G401 (cell line): ENCODE measurements at regions not wholly inside any gene's neighbourhood (a gene's known extent, or its start where the extent isn't known, plus 50 kb on each side); places are given as distances from the start of the nearest gene placed in this dataset.

Source experiments
- DNase-seq: peaks from one replicate; pipeline ENCODE4 v3.0.0-alpha.2; 2015; ENCODE audit warnings: low spot score
- in situ Hi-C: cut with HindIII; loops from 2 replicates; pipeline ENCODE4 v1.10.0; 2016; ENCODE audit warnings: low sequenced_read_pairs, mixed read lengths

- in situ Hi-C loops, result no loop called here
- DNase-seq, result no peak
Measured at GRCh38 chr20:21867811-21868210, 162.3 kb downstream of the PAX1 start.

- no peak for DNase-seq
- in situ Hi-C loops, result no loop called here
Measured at GRCh38 chr20:21867353-21867752, 161.9 kb downstream of the PAX1 start.

- in situ Hi-C loops, result no loop called here
- no peak for DNase-seq
Measured at GRCh38 chr20:21862956-21863355, 157.5 kb downstream of the PAX1 start.

- in situ Hi-C loops, result no loop called here
Measured at GRCh38 chr20:21862259-21862946, 156.9 kb downstream of the PAX1 start.

GRCh38 chr20:21840991-21841390 is 135.5 kb downstream of the PAX1 start:
- DNase-seq, result no peak
- in situ Hi-C loops, result no loop called here

More at GRCh38 chr20:21862259-21862946, 156.9 kb downstream of the PAX1 start:
- no peak for DNase-seq

- no peak for DNase-seq
- in situ Hi-C loops, result no loop called here
Measured at GRCh38 chr20:21839982-21840381, 134.5 kb downstream of the PAX1 start.

GRCh38 chr20:21836346-21836745 is 130.9 kb downstream of the PAX1 start:
- in situ Hi-C loops, result no loop called here
- DNase-seq, result no peak

GRCh38 chr20:21835042-21835441 is 129.6 kb downstream of the PAX1 start:
- in situ Hi-C loops, result no loop called here
- DNase-seq, result no peak

- in situ Hi-C loops, result no loop called here
- DNase-seq, result no peak
Measured at GRCh38 chr20:21832442-21833385, 127.2 kb downstream of the PAX1 start.

- in situ Hi-C loops, result no loop called here
- DNase-seq, result no peak
Measured at GRCh38 chr20:21826976-21827375, 121.5 kb downstream of the PAX1 start.

- peak; percentile 40 for DNase-seq
- in situ Hi-C loops, result no loop called here
Measured at GRCh38 chr20:21821358-21821757, 115.9 kb downstream of the PAX1 start.

- no peak for DNase-seq
- in situ Hi-C loops, result no loop called here
Measured at GRCh38 chr20:21820688-21821087, 115.2 kb downstream of the PAX1 start.

GRCh38 chr20:21820045-21820444 is 114.6 kb downstream of the PAX1 start:
- DNase-seq, result no peak
- in situ Hi-C loops, result no loop called here

GRCh38 chr20:21812379-21812778 is 106.9 kb downstream of the PAX1 start:
- in situ Hi-C loops, result no loop called here
- DNase-seq, result no peak

- no peak for DNase-seq
- in situ Hi-C loops, result no loop called here
Measured at GRCh38 chr20:21809961-21810523, 104.6 kb downstream of the PAX1 start.

GRCh38 chr20:21808863-21809664 is 103.6 kb downstream of the PAX1 start:
- DNase-seq, result no peak
- in situ Hi-C loops, result no loop called here

- in situ Hi-C loops, result no loop called here
- DNase-seq, result no peak
Measured at GRCh38 chr20:21808139-21808538, 102.7 kb downstream of the PAX1 start.

- DNase-seq, result no peak
- in situ Hi-C loops, result no loop called here
Measured at GRCh38 chr20:21804802-21805201, 99.3 kb downstream of the PAX1 start.

GRCh38 chr20:21801193-21801592 is 95.7 kb downstream of the PAX1 start:
- in situ Hi-C loops, result no loop called here
- DNase-seq, result no peak
